K562 (cell line): ENCODE measurements at regions not wholly inside any gene's neighbourhood (a gene's known extent, or its start where the extent isn't known, plus 50 kb on each side); places are given as distances from the start of the nearest gene placed in this dataset.

Experiments used
- ATAC-seq: fragments of 200-7000 bp; cut with Tn5 transposase; 3 replicates; pipeline ENCODE4 v1.9.1; 2020; ENCODE audit warnings: moderate library complexity
- BruUV-seq: library from RNA; stranded (reverse); fragments of 400-500 nt; replicated peaks from 2 replicates; lab custom pipeline; 2021; lab: Mats Ljungman, UMichigan
- CTCF ChIA-PET: fragments of 300-600 bp; formaldehyde crosslinking; extraction: SDS; loops from one replicate; lab custom pipeline; 2021; ENCODE audit warnings: low intra/inter-chr PET ratio; lab: Yijun Ruan, JAX
- POLR2A ChIA-PET: fragments of 300-600, 350-650 bp; sonication (Branson Sonifier 250); formaldehyde crosslinking; extraction: SDS; loops from one replicate; lab custom pipeline; 2021; ENCODE audit warnings: antibody characterized with exemption, inconsistent platforms; lab: Yijun Ruan, JAX
- DNase-seq, 4 experiments: peaks; one replicate each; pipeline versions ENCODE4 v3.0.0 to v3.0.0-alpha.2; 2011 to 2018; ENCODE audit warnings: low spot score in 3 of 4, mixed read lengths in 3 of 4; ENCODE audit errors: extremely low read depth in 1 of 4
- FAIRE-seq: peaks from 2 replicates; lab custom pipeline; 2011; peaks lifted over from hg19 to GRCh38; lab: Jason Lieb, UNC
- H2AFZ ChIP-seq: 2 replicates; pipeline ENCODE4 v1.6.0; 2011; ENCODE audit warnings: low read depth, low read length, control low read depth, inconsistent platforms
- H3K27ac ChIP-seq: fragments of 200-600 bp; 3 replicates; pipeline ENCODE4 v1.8.0; 2011; ENCODE audit warnings: low read depth, mild to moderate bottlenecking, control low read depth, inconsistent platforms, low read length, moderate library complexity, mixed read lengths; ENCODE audit errors: extremely low read depth
- H3K27me3 ChIP-seq, 2 experiments: fragments of 300-600 bp in 1 of 2; 2 replicates in 1 of 2; 3 replicates in 1 of 2; pipeline versions ENCODE4 v1.6.0 to v1.8.0; 2011; ENCODE audit warnings: inconsistent platforms in 2 of 2, low read length in 2 of 2, mild to moderate bottlenecking in 1 of 2, mixed read lengths in 1 of 2, moderate library complexity in 1 of 2; ENCODE audit not compliant: control insufficient read depth in 2 of 2, insufficient read depth in 2 of 2
- H3K36me3 ChIP-seq: fragments of 300-600 bp; 3 replicates; pipeline ENCODE4 v1.8.0; 2011; ENCODE audit warnings: mild to moderate bottlenecking, low read length, inconsistent platforms; ENCODE audit not compliant: control insufficient read depth, insufficient read depth
- H3K4me1 ChIP-seq, 2 experiments: fragments of 200-600 bp in 1 of 2; replicated peaks in 1 of 2; 2 replicates in 1 of 2; 3 replicates in 1 of 2; pipeline versions ENCODE4 v1.5.1 to v1.8.0; 2011; ENCODE audit warnings: inconsistent platforms in 2 of 2, low read length in 2 of 2, mild to moderate bottlenecking in 1 of 2, mixed read lengths in 1 of 2, moderate library complexity in 1 of 2; ENCODE audit not compliant: control insufficient read depth in 2 of 2, insufficient read depth in 2 of 2
- H3K4me2 ChIP-seq: 2 replicates; pipeline ENCODE4 v1.6.1; 2011; ENCODE audit warnings: low read length, control low read depth, inconsistent platforms, mixed read lengths; ENCODE audit not compliant: insufficient read depth
- H3K4me3 ChIP-seq: fragments of 200-600 bp; sonication (generic), shearing (Covaris generic); 2 replicates; pipeline ENCODE4 v1.5.1; 2016; ENCODE audit warnings: control low read depth, inconsistent platforms
- H3K79me2 ChIP-seq: fragments of 200-600 bp; 3 replicates; pipeline ENCODE4 v1.8.0; 2011; ENCODE audit warnings: low read length, inconsistent platforms; ENCODE audit not compliant: control insufficient read depth, insufficient read depth
- H3K9ac ChIP-seq, 2 experiments: 2 replicates each; pipeline versions ENCODE4 v1.6.0 to v1.6.1; 2011; ENCODE audit warnings: low read depth in 2 of 2, low read length in 2 of 2, control low read depth in 1 of 2, inconsistent platforms in 1 of 2, mild to moderate bottlenecking in 1 of 2, mixed read lengths in 1 of 2; ENCODE audit not compliant: insufficient read depth in 1 of 2
- H3K9me1 ChIP-seq: one replicate; pipeline ENCODE4 v1.6.0; 2011; ENCODE audit warnings: inconsistent platforms, mild to moderate bottlenecking, low read length, moderate library complexity; ENCODE audit not compliant: control insufficient read depth, insufficient read depth
- H3K9me3 ChIP-seq: replicated peaks from 2 replicates; pipeline ENCODE4 v1.5.1; 2011; ENCODE audit warnings: low read depth, low read length, inconsistent platforms; ENCODE audit not compliant: control insufficient read depth, insufficient read depth
- H4K20me1 ChIP-seq: replicated peaks from 2 replicates; pipeline ENCODE4 v1.6.1; 2011; ENCODE audit warnings: low read length, inconsistent platforms, mixed read lengths; ENCODE audit not compliant: control insufficient read depth, insufficient read depth
- ASH1L ChIP-seq: fragments of 450-650 bp; IDR thresholded peaks from 2 replicates; pipeline ENCODE4 v1.6.1; 2018; ENCODE audit warnings: borderline replicate concordance, mild to moderate bottlenecking, low read depth; ENCODE audit not compliant: partially characterized antibody
- E2F4 ChIP-seq: sonication (generic); formaldehyde crosslinking; IDR thresholded peaks from 2 replicates; pipeline ENCODE4 v1.8.0; 2022; ENCODE audit warnings: mild to moderate bottlenecking, low read depth, missing genetic modification reagents
- E2F8 ChIP-seq: fragments of 450-650 bp; IDR thresholded peaks from 2 replicates; pipeline ENCODE4 v1.7.1; 2018; ENCODE audit warnings: mild to moderate bottlenecking, low read depth; ENCODE audit not compliant: partially characterized antibody
- GATAD2B ChIP-seq: fragments of 450-650 bp; IDR thresholded peaks from 2 replicates; pipeline ENCODE4 v1.6.1; 2017; ENCODE audit warnings: mild to moderate bottlenecking, borderline replicate concordance
- IRF2 ChIP-seq: sonication (generic); formaldehyde crosslinking; IDR thresholded peaks from 2 replicates; pipeline ENCODE4 v1.8.1; 2022; ENCODE audit warnings: mild to moderate bottlenecking, missing genetic modification reagents
- KLF16 ChIP-seq: IDR thresholded peaks from 2 replicates; pipeline ENCODE4 v1.6.1; 2016; ENCODE audit warnings: antibody characterized with exemption
- PBX2 ChIP-seq, 2 experiments: IDR thresholded peaks in 1 of 2; conservative IDR thresholded peaks in 1 of 2; 2 replicates each; pipeline ENCODE4 v1.6.1; 2016; ENCODE audit warnings: low read depth in 2 of 2, mild to moderate bottlenecking in 1 of 2, missing compliant biosample characterization in 1 of 2, missing genetic modification characterization in 1 of 2, moderate library complexity in 1 of 2
- SRSF1 ChIP-seq: fragments of 200-400 bp; formaldehyde crosslinking; IDR thresholded peaks from 2 replicates; pipeline ENCODE4 v1.6.1; 2017; ENCODE audit warnings: mild to moderate bottlenecking, low read depth, low read length, moderate library complexity
- TCFL5 ChIP-seq: fragments of 250-450 bp; sonication (Bioruptor Pico); conservative IDR thresholded peaks from 2 replicates; pipeline ENCODE4 v1.6.1; 2021; ENCODE audit warnings: mild to moderate bottlenecking, moderate library complexity, matching md5 sums
- TGIF2 ChIP-seq: sonication (generic); formaldehyde crosslinking; IDR thresholded peaks from 2 replicates; pipeline ENCODE4 v1.8.1; 2022; ENCODE audit warnings: mild to moderate bottlenecking, missing genetic modification reagents, moderate library complexity
- USF2 ChIP-seq: sonication (generic); formaldehyde crosslinking; IDR thresholded peaks from 2 replicates; pipeline ENCODE4 v1.5.0; 2020; ENCODE audit warnings: missing genetic modification reagents
- WHSC1 ChIP-seq: IDR thresholded peaks from one replicate; pipeline ENCODE4 v1.6.1; 2012; ENCODE audit warnings: low read length, control low read depth, inconsistent platforms
- WGBS: fragments of 100-300 bp; shearing (Covaris generic); methylation state at CpG from one replicate; pipeline ENCODE4 v1.1.6; 2016; ENCODE audit warnings: low coverage, mixed read lengths; ENCODE audit not compliant: insufficient coverage; ENCODE audit errors: missing lambda C conversion rate; 5-methylcytosine and 5-hydroxymethylcytosine counted together
- in situ Hi-C: fragments of 300-500 bp; cut with MboI; formaldehyde crosslinking; loops from 4 replicates; pipeline ENCODE4 v1.15.0; 2018; ENCODE audit warnings: inconsistent platforms, mixed read lengths
- intact Hi-C: fragments of 100-400 bp; cut with micrococcal nuclease; formaldehyde crosslinking; loops from 2 replicates; pipeline ENCODE4 v1.14.2; 2022

GRCh38 chr9:88800329-88800682 is 191.0 kb upstream of the S1PR3 start (continued):
- TF ChIP-seq GATAD2B (peak; percentile 32; the same call in 1 of the 2 replicates), USF2 (CRISPR knock-in tag) (no peak), WHSC1 (no peak), SRSF1 (no peak), ASH1L (no peak), TCFL5 (CRISPR knock-in tag) (no peak), KLF16 (peak; percentile 62; the same call in 1 of the 2 replicates), IRF2 (no peak), E2F4 (CRISPR knock-in tag) (no peak)
- TF ChIP-seq, all 486 proteins: peak for 27

- H3K4me3 ChIP-seq = no peak overlapping the region
- H3K27ac ChIP-seq = no peak overlapping the region
- H4K20me1 ChIP-seq = no peaks in the 10 kb centered on the region
- peaks cover 3 to 31% of the 10 kb centered on the region in 2 experiments; a peak in 4 of 5 replicates for H3K4me1 ChIP-seq
- ChIA-PET CTCF (no interaction called here), POLR2A (interaction anchor here (0.6 to 0.7 kb wide), 2 partner anchors 43 to 131 kb away, joined by 3 read pairs; no protein-coding TSS in a partner anchor)
- no peak overlapping the region for H3K9ac ChIP-seq
- intact Hi-C loops = no loop called here
- H3K9me3 ChIP-seq = no peaks in the 10 kb centered on the region; the same call in none of the 2 replicates
- no peak for FAIRE-seq
- BruUV-seq = no TSS peak
- no peaks in the 10 kb centered on the region for H3K27me3 ChIP-seq
- H2AFZ ChIP-seq = peak overlapping the region; percentile 45
- WGBS = 36% methylated on average over 2 of the region's 2 CpGs
- H3K79me2 ChIP-seq = no peaks in the 10 kb centered on the region
- in situ Hi-C loops = no loop called here
- DNase-seq = peak in 1 of 4 experiments; percentile 47
- no peaks in the 10 kb centered on the region for H3K36me3 ChIP-seq
- H3K4me2 ChIP-seq = no peak overlapping the region
- H3K9me1 ChIP-seq = peaks cover 3% of the 10 kb centered on the region
- no peak for ATAC-seq
- TF ChIP-seq E2F8 (no peak), PBX2 (CRISPR knock-in tag; IDR thresholded peaks at IDR 0.05; ENCODE audit: low read depth) (no peak), PBX2 (tag; conservative IDR thresholded peaks at IDR 0.05; ENCODE audit: low read depth) (no peak), TGIF2 (CRISPR knock-in tag) (no peak)
These were observed 190.0 kb upstream of the S1PR3 start for GRCh38 chr9:88801214-88801796.
